NCI-H146 (cell line): ENCODE measurements at regions not wholly inside any gene's neighbourhood (a gene's known extent, or its start where the extent isn't known, plus 50 kb on each side); places are given as distances from the start of the nearest gene placed in this dataset.
"Not testable (repeated sequence)": the region's sequence is repeated elsewhere in the genome, so short reads cannot be mapped to it uniquely, and the experiment has no call there.

ENCODE experiments used
- DNase-seq: peaks from one replicate; lab custom pipeline; 2025; lab: John Stamatoyannopoulos, UW

DNA sequence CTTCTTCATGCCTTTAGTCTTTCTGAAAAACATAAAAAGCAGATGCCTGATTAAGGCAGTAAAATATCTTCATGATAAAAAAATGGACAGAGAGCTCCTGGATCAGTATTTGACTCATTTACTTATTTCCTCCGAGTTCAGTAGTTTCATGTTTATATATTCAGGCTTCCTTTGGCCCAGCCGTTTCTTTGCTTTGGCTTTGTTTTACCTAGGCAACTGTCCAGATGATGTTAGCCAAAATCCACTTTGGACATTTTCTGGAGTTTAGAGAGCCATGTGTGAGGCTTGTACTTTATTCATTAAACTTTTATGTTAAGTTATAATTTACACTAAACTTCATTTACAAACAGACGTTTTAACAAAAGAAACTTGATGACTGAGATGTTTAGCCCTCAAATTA, 307.1 kb upstream of the RSPO3 start:
- DNase-seq, result no peak

DNA sequence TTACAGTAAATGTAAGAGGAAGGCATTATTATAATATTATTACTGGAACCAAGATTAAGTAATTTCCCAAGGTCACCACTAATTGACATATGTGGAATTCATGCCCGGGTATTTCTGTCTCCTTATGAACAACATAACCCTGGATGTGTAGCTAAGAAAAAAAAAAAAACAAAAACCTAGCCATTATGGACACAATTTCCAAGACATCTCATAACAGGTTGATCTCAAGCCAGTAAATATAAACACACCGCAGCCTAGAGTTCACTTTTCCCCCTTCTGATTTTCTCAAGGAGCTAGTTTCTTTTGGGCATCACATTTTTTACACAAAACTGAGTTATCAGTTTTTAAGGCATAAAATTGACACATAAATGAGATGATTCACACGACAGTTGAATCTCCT, 306.5 kb upstream of the RSPO3 start:
- no peak for DNase-seq

DNA sequence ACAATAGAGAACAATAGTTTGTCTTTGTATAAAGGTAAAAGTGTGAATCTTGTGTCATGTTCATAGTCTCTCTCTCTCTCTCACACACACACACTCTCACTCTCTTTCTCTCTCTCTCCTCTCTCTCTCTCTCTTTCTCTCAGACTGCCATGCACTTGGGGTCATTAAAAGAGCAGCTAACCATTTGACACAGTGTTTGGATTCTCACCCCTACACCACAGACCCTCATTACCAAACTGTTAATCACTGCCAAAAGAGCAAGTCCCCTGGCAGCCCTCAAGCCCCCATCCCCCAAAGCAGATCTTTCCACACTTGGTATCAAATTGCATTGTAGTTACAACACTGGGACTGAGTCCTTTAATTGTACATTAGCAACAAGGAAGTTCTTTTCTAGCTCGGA, 305.8 kb upstream of the RSPO3 start:
- no peak for DNase-seq

DNA sequence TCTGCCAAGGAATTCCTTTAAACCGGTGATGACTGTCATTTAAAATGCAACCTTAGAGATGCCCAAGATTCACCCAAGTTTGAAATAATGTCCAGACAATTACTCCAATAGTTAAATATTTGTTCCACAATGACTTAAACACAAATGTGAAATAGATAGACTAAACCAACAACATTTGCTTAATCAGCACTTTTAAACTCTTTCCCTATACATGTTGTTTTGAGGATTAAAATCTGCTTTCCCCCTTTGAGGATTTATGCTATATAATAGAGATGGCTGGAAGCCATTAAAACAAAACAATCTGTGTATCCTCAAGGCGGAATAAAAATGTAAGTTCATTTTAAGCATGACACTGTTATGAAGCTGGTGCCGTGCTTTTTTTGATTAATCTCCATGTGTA, 297.8 kb upstream of the RSPO3 start:
- DNase-seq, result no peak

DNA sequence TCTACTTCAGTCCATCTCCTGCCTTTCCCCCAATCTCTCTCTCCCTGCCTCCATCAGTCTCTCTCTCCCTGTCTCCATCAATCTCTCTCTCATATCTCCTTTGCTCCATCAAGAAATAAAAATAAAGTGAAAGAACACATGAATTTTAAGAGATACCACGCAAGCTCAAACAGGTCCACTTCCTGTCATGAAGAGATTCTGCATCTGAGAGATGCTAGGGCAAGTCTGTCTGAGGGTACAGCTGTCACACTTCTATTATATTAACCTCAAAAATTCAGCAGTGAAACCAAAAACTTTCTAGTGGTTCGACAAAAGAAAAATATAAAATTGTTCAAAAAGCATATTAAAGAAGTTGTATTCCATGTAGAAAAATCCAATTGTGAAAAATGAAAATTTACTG, 296.8 kb upstream of the RSPO3 start:
- no peak for DNase-seq

DNA sequence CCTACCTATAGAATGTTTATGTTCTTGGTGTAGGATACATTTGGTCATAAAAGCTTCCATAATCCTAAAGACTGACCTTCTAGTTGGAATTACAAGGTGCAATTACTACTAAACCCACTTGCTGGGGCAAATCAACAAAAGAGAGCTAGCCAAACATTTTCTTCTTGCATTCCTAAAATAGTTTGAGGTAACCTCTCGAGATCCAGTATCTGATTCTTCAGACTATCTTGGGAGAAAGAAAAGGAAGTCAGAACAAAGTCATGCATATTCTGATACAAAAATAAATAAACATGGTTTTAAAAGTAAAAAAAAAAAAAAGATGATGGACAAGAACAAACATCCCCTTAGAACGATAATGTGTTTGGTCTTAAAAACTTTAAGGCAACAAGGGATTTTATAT, 294.2 kb upstream of the RSPO3 start:
- no peak for DNase-seq

DNA sequence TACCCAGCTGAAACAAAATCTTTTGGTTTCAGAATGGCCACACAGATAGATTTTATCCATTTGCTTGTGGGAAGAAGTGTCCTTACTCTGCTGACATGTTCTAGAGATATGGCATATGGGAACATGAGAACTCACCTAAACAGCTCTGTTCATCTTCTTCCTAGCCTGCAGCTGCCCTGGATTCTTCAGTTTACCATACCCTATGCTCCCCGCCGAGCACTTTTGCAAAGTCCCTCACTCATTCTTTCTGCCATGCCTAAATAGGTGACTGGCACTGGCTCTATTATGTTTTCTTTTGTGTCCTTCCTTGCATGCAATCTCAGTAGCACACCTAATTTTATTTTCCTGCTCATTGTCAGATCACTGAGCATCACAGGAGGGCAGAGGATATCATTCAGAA, 293.7 kb upstream of the RSPO3 start:
- DNase-seq, result no peak

DNA sequence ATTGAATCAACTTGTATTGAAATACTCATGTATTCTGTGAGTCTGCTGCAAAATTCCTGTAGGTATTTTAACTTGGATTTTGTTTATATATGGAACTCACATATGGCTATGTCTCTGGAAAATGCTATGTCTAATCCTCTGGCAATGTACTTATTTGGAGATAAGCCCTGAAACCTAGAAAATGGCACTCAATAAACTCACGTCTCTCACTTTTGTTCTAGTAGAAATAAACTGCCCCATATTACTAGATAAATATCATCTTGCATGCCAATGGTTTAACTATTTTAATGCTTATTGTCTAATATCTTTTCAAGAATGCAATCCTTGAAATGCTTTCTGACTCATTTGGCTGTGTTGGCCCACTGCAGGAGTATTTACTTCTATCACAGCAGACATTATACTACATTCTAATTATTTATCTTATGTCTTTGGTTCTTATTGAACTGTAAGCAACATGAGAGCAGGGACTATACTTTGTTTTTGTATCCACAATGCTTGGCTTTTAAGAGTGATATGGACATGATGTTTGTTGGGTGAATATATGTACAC, 292.2 kb upstream of the RSPO3 start:
- DNase-seq, result no peak

DNA sequence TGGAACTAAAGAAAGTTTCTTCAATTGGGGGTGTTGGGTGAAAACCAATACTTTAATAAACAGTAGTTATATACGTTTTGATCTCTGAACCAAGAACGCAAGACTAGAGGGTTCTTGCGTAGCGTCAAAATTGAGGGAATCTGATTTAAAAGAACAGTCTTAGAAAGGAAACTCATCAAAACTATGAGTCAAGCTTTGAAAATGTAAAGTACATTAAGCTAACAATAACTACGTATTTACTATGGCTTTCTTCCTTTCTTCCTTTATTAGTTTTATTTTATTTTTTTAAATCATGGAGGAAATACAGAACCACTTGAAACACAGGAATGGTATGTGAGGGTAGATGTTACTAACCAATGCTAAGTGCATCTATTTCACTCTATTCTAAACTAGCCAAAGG, 287.0 kb upstream of the RSPO3 start:
- DNase-seq, result no peak

DNA sequence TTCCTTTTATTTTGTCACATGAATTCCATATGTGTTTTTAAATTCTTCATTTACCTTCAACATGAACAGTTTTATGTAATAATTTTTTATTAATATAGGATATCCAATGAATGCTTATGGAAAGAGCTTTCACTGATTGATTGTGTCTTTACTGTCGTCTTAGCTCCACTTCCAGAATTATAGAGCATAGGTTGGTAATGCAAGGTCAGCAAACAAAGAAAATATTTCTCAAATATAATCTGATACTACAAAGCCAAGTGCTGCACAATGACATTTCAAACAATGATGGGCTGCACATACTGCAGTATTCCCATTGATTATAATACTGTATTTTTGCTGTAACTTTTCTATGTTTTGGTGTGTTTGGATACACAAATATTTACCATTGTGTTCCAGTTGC, 275.7 kb upstream of the RSPO3 start:
- no peak for DNase-seq

DNA sequence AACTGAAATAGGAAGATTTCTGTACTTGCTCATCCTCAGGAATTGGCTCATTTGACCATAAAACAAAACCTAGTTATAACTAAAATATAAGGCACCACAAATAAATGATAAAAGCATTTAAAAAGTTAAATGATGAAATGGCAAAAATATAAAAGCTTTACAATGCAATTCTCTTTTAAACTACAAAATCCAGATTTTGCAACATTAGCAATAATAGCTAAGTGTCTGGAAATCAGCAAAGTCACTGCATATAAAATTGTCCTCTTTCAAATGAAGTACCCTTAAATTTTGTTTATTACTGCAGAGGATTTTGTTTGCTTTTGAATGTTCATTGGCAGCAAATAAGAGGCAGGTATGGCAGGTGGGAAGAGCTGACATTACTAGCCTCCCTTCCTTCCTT, 270.4 kb upstream of the RSPO3 start:
- DNase-seq, result no peak

DNA sequence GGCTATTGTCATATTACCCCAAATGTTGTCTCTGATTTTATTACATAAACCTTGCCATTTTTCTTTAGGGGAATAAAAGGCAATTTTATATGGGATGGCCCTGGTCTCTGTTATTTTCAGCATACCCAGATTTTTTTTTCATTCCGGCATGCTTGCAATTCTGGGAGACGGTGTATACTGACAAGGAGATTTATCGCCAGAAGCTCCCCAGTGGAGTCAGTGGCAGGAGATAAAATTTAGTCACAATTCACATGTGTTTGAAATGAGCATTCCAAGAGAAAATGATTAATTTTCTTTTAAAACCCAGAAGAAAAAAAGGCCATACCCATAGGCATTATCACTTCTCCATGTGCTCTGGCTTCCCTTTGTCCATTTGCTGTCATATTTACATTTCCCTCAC, 250.8 kb upstream of the RSPO3 start:
- DNase-seq, result no peak

DNA sequence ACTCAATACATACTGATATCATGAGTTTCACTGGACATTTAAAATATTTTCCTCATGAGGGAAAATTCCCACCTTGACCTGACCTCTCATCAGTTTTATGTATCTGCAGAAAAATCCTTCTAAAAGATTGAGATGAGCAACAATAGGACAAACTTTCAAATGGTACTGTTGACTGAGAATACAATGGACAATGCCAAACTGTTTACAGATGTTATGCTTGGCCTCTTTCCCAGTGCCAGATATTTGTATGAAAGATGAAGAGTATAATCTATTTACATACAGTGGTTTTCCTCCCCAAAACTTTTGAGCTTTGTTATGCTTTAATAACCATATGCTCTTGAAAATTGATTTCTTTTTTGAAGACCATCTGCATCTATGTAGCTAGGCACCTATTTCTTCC, 245.1 kb upstream of the RSPO3 start:
- DNase-seq, result no peak

DNA sequence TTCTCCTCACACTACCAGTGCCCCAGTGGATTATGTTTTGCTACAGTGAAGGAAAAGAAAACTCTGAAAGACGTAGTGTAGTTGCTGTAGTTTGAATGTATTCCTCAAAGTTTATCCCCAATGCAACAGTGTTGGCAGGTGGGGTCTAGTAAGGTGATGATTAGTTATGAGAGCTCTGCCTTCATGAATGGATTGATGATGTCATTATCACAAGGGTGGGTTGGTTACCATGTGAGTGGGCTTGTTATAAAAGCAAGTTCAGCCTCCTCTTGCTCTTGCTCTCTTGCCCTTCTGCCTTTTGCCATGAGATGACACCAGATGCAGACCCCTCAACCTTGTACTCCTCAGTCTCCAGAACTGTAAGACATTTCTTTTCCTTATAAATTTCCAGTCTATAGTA, 244.7 kb upstream of the RSPO3 start:
- DNase-seq, result no peak

DNA sequence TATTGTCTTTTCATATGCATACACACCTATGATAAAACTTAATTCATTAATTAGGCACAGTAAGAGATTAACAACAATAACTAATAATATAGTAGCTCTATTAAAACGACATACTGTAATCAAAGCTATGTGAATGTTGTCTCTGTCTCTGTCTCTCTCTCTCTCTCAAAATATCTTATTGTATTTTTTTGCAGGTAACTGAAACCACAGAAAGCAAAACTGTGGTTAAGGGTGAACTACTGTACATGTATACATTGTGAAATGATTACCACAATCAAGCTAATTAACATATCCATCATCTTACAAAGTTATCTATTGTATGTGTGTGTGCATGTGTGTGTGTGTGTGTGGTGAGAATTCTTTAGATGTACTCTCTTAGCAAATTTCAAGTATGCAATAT, 242.0 kb upstream of the RSPO3 start:
- no peak for DNase-seq

DNA sequence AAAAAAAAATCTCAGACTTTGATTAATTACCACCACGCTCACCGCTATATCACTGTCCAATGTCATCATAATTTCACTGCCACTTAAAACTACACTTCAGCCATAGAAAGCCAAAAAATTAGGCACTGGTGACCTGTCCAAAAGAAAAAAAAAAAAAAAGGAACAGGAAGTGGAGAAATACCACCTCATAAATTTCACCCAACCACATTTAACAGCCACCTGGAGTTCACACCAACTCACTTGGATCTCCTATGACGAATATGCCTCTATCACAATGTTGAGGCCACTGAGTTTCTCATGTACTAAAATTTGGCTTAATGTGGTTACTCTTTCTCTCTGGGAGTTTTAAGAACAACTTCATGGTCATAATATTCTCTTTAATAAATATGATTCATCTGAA, 237.5 kb upstream of the RSPO3 start:
- DNase-seq, result no peak

DNA sequence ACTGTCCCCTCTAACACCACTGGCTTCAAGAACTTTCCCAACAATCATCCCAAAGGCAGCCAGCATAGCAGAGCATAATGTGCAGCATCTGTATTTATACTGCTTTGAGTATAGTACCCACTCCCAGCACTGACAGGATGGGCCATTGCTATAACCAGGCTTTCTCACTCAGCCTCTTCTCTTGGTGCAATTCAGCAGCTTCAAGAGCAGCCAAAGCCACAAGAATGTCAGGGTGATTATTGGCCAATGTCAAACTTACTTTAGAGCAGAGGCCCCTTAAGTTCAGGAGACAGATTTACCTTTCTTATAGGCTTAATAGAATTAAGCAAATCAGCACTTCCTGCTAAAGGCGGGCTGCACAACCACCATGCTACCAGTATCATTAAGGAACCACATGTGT, 232.4 kb upstream of the RSPO3 start:
- no peak for DNase-seq

DNA sequence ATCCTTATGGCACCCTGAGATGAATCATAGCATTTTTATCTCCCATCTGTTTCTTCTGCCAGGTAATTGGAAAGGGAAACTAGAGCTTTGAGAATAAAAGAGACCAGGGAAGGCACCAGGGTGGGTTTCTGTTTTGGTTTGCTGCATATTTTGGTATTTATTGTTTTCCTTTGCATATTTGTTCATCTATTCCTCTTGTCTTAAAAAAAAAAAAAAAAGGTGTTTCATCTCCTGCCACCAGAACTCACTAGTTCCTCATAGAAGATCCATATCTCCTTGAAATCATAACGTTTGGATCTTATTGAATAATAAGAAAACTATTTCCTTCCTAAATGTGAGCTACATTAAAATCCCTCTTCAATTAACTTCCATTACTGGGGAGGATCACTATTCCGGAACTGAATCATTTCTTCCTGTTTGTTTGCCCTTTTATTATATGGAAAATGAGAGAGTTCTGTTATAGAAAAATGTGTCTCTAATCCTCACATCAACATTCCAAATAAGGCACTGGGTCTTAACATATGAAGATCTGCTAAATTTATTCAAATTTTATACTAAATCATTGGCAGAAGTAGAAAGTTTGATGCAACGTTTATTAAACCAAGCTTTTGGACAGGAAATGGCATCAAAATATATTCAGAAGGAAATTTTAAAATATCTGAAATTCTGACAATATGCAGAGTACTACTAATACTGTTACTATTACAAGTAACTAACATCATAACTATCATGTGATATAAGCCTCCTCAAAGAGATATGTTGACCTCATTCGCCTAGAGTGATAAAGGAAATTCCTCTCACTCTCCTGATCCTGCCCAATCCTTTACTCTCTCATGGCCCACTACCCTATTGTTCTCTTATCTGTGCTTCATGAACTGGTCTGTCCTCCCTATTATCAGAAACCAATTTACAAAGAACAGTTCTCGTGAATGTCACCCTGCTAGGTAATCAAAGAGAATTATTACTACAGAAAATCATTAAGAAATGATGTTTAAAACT, 229.4 kb upstream of the RSPO3 start:
- DNase-seq, result no peak

DNA sequence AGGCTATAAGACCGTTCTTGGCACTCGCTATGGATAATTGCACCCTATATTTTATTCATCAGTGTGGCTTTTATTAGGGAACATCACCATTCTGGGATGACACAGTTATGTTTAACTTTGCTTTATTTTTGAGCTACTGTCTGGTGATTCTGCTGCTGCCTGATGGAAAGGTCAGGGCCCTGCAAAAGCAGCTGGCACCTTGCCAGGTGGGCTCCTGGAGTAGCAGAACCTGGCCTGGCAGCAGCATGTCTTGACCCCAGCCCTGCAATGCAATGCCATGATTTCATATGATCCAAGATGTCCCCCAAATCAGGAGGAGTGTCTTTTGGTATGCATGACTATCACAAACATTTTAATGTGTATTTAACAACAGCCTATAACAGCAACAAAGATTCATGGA, 228.4 kb upstream of the RSPO3 start:
- no peak for DNase-seq

DNA sequence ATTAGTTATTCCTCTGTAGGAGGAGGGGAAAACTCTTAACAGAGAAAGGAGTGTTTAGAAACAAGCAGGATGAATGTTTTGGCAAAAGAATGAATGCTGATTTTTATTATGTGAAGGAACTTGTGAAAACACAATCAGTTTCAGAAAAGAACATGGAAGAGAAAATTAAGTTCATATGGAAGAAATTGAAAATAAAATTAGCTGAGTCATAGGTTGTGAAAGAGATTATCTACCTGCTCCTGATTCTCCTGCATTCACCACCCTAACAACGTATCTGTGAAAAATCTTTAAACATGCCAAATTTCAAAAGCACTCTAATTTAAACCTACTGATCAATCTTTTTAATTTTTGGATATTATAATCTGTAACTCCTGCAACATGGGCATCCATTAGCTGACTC, 227.3 kb upstream of the RSPO3 start:
- no peak for DNase-seq

DNA sequence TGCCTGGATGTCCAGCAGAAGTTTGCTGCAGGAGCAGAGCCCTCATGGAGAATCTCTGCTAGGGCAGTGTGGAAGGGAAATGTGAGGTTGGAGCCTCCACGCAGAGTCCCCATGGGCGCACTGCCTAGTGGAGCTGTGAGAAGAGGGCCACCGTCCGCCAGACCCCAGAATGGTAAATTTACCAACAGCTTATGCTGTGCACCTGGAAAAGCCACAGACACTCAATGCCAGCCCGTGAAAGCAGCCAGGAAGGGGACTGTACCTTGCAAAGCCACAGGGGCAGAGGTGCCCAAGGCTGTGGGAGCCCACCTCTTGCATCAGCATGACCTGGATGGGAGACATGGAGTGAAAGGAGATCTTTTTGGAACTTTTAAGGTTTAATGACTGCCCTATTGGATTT, 225.6 kb upstream of the RSPO3 start:
- DNase-seq, result not testable (repeated sequence)

DNA sequence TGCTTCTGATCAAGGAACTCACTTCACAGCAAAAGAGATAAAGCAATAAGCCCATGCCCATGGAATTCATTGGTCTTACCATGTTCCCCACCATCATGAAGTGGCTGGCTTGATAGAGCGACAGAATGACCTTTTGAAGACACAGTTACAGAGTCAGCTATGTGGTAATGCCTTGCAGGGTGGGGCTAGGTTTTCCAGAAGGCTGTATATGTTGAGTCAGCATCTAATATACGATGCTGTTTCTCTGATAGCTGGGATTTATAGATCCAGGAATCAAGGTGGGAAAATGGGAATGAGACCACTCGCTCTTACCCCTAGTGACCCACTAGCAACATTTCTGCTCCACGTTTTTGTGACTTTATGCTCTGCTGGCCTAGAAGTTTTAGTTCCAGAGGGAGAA, 220.7 kb upstream of the RSPO3 start:
- DNase-seq, result no peak

DNA sequence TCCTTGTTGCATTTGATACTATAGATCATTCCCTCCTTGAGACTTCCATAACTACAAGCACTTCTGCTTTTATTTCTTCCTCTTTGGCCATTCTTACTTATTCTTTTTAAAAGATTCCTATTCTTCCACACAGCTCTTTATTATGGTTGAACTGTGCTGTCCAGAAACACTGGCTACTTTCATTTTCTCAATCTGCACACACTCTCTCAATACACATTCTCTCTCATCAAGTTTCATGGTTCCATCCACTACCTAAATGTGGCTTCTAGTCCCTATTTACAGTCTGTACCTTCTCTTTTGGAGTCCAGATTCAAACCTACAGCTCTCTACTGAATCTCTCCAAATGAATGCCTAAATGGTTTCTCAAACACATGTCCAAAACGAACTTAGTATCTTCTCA, 214.3 kb upstream of the RSPO3 start:
- DNase-seq, result no peak

DNA sequence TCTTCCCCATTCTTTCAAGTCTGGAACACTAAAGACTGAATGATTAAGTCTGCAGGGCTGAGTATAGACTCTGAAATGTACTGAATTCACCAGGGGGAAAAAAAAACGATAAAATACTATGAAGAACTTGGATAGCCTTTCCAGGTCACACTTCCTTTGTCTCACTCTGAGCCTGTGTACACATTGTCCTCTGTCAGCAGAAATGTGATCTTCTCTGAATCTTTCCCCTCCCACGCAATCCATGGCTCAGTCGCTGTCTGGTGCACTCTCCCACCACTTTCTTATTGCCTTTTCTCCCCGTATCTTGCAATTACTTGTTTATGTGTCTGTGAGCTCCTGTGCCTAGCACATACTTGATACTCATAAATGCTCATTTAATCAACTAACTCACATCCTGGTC, 212.6 kb upstream of the RSPO3 start:
- no peak for DNase-seq
